B cell (primary cell): ENCODE measurements at regions not wholly inside any gene's neighbourhood (a gene's known extent, or its start where the extent isn't known, plus 50 kb on each side); places are given as distances from the start of the nearest gene placed in this dataset.

Experiments
- CTCF ChIP-seq: fragments of 200-600 bp; IDR thresholded peaks from one replicate; pipeline ENCODE4 v1.8.0; 2022; ENCODE audit warnings: antibody characterized with exemption, mild to moderate bottlenecking
- EZH2 ChIP-seq: IDR thresholded peaks from 2 replicates; pipeline ENCODE4 v1.6.1; 2012; ENCODE audit warnings: borderline replicate concordance, low read depth, mild to moderate bottlenecking, moderate library complexity, low read length; ENCODE audit not compliant: insufficient read depth, poor library complexity, severe bottlenecking

- no peak for TF ChIP-seq EZH2
- no peak for TF ChIP-seq CTCF
Measured at GRCh38 chr20:6654513-6655252, 112.8 kb upstream of the BMP2 start.
